GM19372 (cell line): ENCODE measurements at regions not wholly inside any gene's neighbourhood (a gene's known extent, or its start where the extent isn't known, plus 50 kb on each side); places are given as distances from the start of the nearest gene placed in this dataset.

Experiments
- ATAC-seq: cut with Tn5 transposase; IDR thresholded peaks from one replicate; pipeline ENCODE4 v1.9.1; 2021; ENCODE audit warnings: mild to moderate bottlenecking, low read depth, moderate library complexity; ENCODE audit not compliant: unreplicated experiment

DNA sequence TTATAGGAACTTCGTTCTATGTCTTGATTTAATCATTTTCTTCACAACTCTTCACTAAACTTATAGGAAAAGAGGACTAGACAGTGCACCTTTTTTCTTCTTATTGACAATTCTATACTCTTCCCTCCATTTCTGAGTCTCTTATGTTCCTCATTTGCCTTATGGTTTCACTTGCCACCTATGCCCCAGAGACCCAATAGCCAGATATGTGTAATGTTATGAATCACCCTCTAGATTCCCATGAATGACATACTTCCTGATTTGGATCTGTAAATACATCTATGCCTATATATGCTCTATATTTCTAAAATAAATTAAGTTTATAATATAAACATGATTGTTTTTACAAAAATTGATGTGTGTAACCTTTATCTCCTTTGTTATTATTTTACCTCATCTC is 514.1 kb upstream of the MEF2C start:
- no peak for ATAC-seq

GRCh38 chr5:89396278-89396954 is 513.4 kb upstream of the MEF2C start:
- ATAC-seq = no peak

GRCh38 chr5:89395111-89395510 is 512.1 kb upstream of the MEF2C start:
- ATAC-seq = no peak

DNA sequence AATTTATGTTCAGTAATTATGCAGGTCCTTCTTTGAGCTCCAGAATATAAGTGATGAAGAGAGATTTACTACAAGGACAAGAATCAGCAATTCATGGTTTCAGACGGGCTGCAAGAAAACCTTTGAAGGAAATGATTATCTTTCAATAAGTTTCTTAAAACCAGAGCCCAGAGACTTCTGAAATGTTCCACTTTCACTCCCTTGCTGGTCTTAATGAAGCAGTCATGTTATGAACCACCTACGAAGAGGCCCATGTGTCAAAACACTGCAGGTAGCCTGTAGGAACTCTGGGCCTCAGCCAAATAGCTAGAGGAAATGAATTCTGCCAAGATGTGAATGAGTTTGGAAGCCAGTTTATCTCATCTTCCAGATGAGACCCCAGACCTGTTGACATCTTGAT is 505.9 kb upstream of the MEF2C start:
- ATAC-seq = no peak

DNA sequence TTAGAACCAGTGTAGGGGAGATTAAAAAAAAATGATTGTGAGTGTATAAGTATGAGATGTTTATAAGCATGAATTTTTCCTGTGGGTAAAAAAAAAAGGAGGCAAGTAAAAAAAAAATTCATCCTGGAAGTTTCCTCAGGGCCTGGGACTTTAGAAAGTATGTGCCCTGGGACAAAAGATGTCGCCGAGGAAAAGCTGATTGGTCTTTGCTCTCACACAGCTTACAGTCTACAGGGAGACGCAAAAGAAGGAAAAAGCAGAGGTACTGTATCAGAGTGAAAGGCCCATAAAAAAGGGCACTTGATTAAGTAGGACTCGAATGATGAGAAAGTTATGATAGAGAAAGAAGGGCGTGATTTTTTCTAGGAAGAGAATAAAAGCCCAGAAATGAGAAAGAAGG is 501.4 kb upstream of the MEF2C start:
- no peak for ATAC-seq

DNA sequence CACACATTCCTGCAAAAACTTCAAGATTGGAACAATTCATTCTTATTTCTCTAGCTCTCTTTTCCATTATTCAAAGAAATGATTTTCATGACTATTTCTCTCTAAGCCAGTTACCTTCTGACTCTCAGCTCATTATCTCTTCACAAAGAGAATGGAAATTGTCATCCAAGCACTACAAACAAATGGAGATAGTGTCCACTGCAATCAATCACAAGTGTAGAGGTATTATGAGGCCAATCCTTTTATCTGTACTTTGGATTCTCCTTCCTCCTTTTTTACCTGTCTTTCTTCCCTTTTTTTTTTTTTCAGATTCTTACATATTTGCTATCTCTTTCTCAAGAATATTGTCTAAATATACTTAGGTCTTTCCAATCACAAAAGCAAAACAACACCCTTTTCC is 497.7 kb upstream of the MEF2C start:
- no peak for ATAC-seq

DNA sequence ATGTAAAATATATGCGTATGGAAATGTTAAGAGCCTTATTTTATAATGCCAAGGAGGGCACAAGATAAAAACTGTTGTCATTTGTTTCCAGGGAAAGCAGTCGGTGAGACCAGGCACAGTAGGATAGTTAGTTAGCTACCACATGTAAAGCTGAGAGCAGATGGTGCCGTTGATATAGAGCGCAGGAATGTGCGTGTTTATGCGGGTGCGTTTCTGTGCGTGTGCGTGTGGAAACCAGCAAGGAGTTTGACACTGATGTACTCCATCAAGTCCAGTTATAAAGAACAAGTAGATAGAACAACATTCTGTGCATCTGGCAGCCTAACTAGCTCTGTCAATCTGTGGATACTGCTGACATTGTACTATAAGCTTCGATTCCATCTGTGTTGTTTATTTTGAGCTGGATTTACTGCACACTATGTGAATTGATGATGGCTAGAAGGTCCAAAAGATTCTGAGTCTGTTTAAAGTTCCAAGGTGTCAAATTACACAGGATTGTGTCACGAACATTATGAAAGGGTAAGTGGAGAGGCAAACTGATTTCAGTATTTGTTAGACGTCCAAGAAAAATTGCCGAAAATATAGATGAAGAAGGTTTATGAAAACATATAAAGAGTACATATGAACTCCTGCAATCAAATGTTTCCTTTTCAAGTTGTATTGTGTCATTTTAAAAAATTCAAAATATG is 494.9 kb upstream of the MEF2C start:
- ATAC-seq = no peak

- no peak for ATAC-seq
Observed at GRCh38 chr5:89374818-89375521, 492.0 kb upstream of the MEF2C start.

DNA sequence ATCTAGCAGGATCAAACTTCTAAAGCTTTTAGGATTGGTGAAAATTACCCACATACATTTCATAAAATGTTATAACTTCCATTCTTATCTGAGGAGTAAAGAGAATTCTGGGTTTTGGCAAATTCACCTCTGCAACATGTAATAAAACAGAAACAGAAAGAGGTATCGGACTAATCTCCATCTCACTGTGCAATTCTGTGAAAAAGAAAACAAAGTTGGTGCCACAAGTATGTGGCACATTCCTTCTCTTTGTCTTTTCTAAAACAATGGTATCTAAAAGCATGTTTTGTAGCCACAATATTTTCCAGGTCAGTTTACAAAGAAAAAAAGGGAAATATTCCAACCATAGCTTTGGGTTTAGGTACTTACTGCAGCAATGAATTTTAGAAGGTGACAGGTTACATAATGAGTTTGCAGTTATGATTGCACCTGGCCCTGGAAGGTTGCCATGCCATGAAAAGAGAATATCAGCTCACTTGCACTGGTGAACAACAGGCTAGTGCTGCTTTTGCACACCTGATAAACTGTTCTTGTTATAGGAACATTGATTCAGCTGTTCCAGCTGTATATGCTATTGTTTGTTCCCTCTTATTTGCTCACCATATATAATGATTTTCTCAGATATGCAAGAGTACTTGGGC is 491.3 kb upstream of the MEF2C start:
- no peak for ATAC-seq

GRCh38 chr5:89372176-89372575 is 489.2 kb upstream of the MEF2C start:
- ATAC-seq = no peak

DNA sequence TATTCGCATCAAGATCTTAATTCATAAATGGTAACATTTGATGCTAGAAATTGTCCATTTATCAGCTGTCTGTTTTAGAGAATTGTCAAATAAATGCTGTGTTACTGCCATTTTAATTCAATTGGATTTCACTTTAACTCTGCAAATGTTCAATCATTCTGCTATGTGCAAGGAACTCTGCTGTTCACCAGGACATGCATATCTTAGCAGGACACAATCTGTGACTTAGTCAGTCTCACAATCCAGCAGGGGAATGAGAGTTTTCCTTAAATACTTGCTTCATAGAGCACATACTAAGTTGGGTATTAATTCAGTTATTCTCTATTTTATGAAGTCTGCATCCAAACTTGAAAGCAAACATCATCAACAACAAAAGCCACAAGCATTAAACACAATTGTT is 488.7 kb upstream of the MEF2C start:
- no peak for ATAC-seq

DNA sequence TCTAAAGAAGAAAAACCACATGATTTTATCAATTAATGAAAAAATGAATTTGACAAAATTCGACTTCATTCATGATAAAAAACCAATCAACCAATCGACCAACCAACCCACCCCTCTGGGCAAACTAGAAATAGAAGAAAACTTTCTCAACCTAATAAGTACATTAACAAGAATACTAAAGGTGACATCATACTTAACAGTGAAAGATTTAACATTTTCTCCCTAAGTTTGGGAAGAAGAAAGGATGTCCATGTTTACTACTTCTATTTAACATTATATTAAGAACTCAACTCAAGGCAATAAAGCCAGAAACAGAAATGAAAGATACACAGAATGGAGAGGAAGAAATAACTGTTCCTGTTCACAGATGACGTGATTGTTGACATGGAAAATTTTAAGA is 476.1 kb upstream of the MEF2C start:
- ATAC-seq = no peak

GRCh38 chr5:89353837-89354551 is 471.0 kb upstream of the MEF2C start:
- ATAC-seq = peak; percentile 61

- no peak for ATAC-seq
Observed at GRCh38 chr5:89351975-89352374, 469.0 kb upstream of the MEF2C start.

DNA sequence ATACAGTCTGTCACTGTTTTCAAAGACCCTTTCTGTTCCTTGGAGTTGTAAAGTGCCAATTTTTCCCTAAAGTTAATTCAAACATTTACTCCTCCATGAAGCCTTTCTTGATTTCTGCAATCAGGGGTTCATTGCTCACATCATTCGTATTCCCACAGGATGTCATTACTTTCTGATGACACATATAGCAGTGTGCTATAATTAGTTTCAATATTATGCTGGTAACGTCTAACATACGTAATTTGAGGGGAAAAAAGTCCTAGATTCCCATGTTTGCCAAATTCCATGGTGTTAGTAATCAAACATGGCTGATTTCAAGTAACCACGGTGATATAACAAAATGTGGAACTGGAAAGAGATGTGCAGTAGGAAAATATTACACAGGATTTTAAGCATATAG is 468.2 kb upstream of the MEF2C start:
- ATAC-seq = no peak

DNA sequence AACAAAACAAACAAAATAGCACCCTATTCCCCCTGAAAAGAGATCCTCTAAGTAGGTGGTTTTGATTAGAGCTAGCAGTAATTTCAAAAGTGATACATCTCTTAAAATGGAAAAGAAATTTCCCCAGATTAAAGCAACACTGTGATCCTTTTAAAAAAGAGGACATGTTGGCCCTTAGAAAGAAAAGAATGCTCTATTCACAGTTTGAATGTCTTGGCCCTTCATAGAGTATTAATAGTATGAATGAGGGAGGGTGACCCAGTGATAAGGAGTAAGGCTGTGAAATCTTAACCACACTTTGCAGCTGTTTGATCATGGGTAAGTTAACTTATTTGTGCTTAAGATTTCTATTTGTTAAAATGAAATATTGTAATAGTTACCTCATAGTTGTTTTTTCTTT is 467.7 kb upstream of the MEF2C start:
- ATAC-seq = no peak

GRCh38 chr5:89349246-89349980 is 466.4 kb upstream of the MEF2C start:
- ATAC-seq = no peak

DNA sequence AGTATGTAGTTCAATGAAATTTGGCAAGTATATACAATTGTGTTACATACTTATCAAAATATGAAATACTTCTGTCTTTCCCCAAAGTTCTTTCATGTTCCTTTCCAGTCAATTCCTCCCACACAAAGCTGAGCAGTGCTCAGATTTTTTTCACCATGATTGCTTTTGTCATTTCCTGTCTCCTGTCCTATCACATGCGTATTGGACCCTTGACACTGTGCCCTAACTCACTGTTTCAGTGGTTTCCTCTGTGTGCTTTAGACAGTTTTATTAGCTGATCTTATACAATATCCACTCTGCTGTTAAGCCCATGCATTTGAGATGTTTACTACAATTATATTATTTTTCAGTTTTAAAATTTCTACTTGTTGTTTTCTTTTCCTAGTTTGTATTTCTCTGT is 463.6 kb upstream of the MEF2C start:
- no peak for ATAC-seq

- peak; percentile 87 for ATAC-seq
Observed at GRCh38 chr5:89343666-89344065, 460.7 kb upstream of the MEF2C start.
